Activated naive CD8-positive, alpha-beta T cell treated with anti-CD3 and anti-CD28 coated beads, Interleukin-2, amount 50 U/mL, for 24 hours (primary cell): ENCODE measurements at regions not wholly inside any gene's neighbourhood (a gene's known extent, or its start where the extent isn't known, plus 50 kb on each side); places are given as distances from the start of the nearest gene placed in this dataset.

ENCODE experiments used
- ATAC-seq: fragments of 150-1000 bp; cut with Tn5 transposase; one replicate; pipeline ENCODE4 v1.10.0; 2021
- DNase-seq: peaks from one replicate; pipeline ENCODE4 v3.0.0; 2021
- H3K27ac Mint-ChIP-seq: one replicate; pipeline ENCODE4 v1.8.0; 2021; ENCODE audit warnings: mild to moderate bottlenecking, mixed read lengths
- H3K27me3 Mint-ChIP-seq: one replicate; pipeline ENCODE4 v1.8.0; 2021; ENCODE audit warnings: mixed read lengths
- H3K36me3 Mint-ChIP-seq: one replicate; pipeline ENCODE4 v1.8.0; 2021; ENCODE audit warnings: low read depth, mixed read lengths
- H3K4me1 Mint-ChIP-seq: one replicate; pipeline ENCODE4 v1.8.0; 2021; ENCODE audit warnings: mixed read lengths
- H3K4me3 Mint-ChIP-seq: one replicate; pipeline ENCODE4 v1.8.0; 2021; ENCODE audit warnings: mild to moderate bottlenecking, moderate library complexity, mixed read lengths
- H3K9me3 Mint-ChIP-seq: one replicate; pipeline ENCODE4 v1.8.0; 2021; ENCODE audit warnings: mixed read lengths

DNA sequence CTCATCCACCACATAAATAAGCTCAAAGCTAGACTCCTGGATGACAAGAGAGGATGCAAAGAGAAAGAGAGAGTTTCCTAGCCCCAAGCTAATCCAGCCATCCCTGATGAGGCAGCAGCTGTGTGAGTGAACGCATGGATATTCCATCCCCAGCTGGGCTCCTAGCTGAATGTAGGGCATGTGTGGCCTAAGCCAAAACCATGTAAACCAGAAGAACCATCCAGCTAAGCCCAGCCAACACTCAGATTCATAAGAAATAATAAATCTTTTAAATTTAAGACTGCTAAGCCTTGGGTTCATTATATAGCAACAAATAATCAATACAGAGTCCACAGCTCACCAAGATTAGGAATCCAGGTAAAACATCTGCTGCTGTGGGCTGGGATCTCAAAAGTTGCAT is 94.3 kb downstream of the TNFAIP2 start:
- ATAC-seq (no peak), DNase-seq (no peak)
- no peaks in the 10 kb centered on the region for H3K36me3 Mint-ChIP-seq
- no peak overlapping the region for H3K27ac Mint-ChIP-seq
- H3K4me1 Mint-ChIP-seq: no peaks in the 10 kb centered on the region
- H3K27me3 Mint-ChIP-seq: peaks cover 38% of the 10 kb centered on the region
- H3K4me3 Mint-ChIP-seq: no peak overlapping the region
- H3K9me3 Mint-ChIP-seq: no peaks in the 10 kb centered on the region

- DNase-seq (no peak), ATAC-seq (no peak)
- no peaks in the 10 kb centered on the region for H3K4me1 Mint-ChIP-seq
- no peaks in the 10 kb centered on the region for H3K36me3 Mint-ChIP-seq
- H3K4me3 Mint-ChIP-seq: no peak overlapping the region
- H3K9me3 Mint-ChIP-seq: no peaks in the 10 kb centered on the region
- no peak overlapping the region for H3K27ac Mint-ChIP-seq
- peaks cover 46% of the 10 kb centered on the region for H3K27me3 Mint-ChIP-seq
These were observed 97.1 kb downstream of the TNFAIP2 start for GRCh38 chr14:103220134-103220981.

DNA sequence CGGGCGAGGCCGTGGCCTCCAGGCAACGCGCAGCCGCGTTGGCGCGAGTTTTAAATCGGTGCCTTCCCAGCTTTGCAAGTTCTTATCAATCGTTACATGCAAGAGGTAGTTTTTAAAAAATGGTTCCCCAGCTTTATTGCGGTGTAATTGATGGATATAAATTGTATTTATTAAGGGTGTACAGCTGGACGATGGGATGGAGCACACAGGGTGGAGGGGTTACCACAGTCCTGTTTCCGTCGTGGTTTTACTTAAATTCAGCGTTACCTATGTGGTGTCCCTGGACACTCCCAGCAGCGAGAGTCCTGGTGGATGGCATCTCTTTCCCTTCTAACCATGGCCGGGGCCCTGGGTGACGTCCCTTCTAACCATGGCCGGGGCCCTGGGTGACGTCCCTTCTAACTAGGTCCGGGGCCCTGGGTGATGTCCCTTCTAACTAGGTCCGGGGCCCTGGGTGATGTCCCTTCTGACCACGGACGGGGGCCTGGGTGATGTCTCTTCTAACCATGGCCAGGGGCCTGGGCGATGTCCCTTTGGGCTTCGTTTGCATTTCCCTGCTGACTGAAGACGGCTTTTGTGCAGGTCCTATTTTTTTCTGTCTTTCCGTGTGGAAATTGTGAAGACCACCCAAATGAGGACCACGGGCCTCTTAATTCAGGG is 97.9 kb downstream of the TNFAIP2 start:
- H3K4me3 Mint-ChIP-seq: no peak overlapping the region
- DNase-seq: no peak
- peaks cover 45% of the 10 kb centered on the region for H3K27me3 Mint-ChIP-seq
- H3K4me1 Mint-ChIP-seq: no peaks in the 10 kb centered on the region
- no peak overlapping the region for H3K27ac Mint-ChIP-seq
- no peaks in the 10 kb centered on the region for H3K9me3 Mint-ChIP-seq
- ATAC-seq: peak; percentile 33
- H3K36me3 Mint-ChIP-seq: no peaks in the 10 kb centered on the region

DNA sequence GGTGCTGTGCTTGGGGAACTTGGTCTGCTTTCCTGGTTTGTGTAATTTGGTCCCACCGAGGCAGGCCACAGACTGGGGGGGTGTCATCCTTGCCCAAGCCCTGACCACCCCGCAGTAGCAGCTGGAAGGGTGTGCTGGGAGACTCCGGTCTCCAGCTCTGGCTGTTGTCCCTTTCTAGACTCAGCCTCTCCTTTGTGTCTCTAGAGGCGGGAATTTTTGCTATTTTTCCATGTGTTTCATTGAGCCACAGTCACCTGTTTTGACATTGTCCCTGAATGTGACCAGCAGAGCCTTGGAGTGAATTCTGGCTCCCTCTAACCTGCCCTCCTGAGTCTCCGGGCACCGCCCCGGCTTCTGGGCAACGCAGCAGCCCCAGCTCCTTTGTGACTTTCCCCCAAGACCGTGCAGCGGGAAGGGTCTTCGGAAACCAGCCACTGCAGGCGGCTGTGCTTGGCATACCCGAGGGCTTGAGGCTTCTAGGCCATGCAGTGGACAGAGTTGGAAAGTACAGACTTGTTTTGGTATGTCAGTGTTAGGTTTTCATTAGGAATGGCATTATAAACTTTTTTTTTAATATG is 98.6 kb downstream of the TNFAIP2 start:
- Mint-ChIP-seq H3K4me3 (no peak overlapping the region), H3K27me3 (peaks cover 44% of the 10 kb centered on the region), H3K9me3 (no peaks in the 10 kb centered on the region), H3K27ac (no peak overlapping the region), H3K4me1 (no peaks in the 10 kb centered on the region), H3K36me3 (no peaks in the 10 kb centered on the region)
- DNase-seq (no peak), ATAC-seq (no peak)

DNA sequence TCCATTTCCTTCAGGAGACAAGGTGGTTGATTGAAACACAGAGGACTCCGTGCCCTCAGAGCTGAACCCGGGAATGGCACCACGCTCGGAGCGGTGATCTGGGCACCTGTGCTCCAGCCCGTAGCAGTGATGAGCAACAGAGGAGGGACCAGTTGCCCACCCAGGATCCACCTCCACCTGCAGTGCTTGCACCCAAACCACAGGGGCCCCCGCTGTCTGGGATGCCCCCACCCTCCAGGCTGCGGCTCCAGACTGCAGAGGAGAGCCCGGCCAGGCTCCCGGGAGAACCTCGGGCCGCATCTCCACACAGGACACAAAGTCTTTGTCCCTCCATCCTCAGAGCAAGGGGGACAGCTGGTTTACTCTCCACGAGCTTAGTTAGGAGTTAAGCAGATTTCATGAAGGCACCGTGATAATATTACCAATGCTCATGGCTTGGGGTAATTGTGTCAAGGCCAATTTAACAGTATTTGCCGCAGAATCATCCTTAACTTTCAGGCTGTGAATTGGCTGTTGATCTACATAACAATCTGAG is 100.6 kb downstream of the TNFAIP2 start:
- ATAC-seq (no peak), DNase-seq (no peak)
- Mint-ChIP-seq H3K36me3 (no peaks in the 10 kb centered on the region), H3K9me3 (no peaks in the 10 kb centered on the region), H3K4me1 (no peaks in the 10 kb centered on the region), H3K27me3 (peaks cover 42% of the 10 kb centered on the region), H3K27ac (no peak overlapping the region), H3K4me3 (no peak overlapping the region)

DNA sequence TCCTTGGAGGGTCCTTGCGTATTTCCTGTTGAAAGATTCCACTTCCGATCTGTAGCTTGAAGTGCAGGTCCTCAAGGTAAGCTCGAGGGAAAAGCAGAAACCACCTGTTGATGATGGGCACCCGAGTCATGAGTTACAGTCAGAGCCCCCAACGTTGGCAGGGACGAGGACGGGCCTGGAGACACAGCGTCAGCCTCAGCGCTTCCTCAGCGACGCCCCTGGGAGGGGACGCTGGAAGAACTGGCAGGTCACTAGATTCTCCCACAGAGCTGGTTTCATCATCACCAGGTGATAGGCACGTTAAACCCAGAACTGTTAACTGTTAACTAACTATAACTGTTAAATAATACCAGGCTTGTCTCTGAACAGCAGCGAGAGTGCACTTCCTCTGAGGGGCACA is 101.8 kb downstream of the TNFAIP2 start:
- no peak for DNase-seq
- ATAC-seq: no peak
- Mint-ChIP-seq H3K9me3 (no peaks in the 10 kb centered on the region), H3K4me3 (no peak overlapping the region), H3K36me3 (no peaks in the 10 kb centered on the region), H3K4me1 (no peaks in the 10 kb centered on the region), H3K27me3 (peaks cover 31% of the 10 kb centered on the region), H3K27ac (no peak overlapping the region)

- H3K36me3 Mint-ChIP-seq: no peaks in the 10 kb centered on the region
- DNase-seq (no peak), ATAC-seq (no peak)
- H3K4me1 Mint-ChIP-seq: no peaks in the 10 kb centered on the region
- no peaks in the 10 kb centered on the region for H3K9me3 Mint-ChIP-seq
- H3K27me3 Mint-ChIP-seq: peaks cover 31% of the 10 kb centered on the region
- no peak overlapping the region for H3K4me3 Mint-ChIP-seq
- no peak overlapping the region for H3K27ac Mint-ChIP-seq
These were observed 102.2 kb downstream of the TNFAIP2 start for GRCh38 chr14:103225476-103225875.

DNA sequence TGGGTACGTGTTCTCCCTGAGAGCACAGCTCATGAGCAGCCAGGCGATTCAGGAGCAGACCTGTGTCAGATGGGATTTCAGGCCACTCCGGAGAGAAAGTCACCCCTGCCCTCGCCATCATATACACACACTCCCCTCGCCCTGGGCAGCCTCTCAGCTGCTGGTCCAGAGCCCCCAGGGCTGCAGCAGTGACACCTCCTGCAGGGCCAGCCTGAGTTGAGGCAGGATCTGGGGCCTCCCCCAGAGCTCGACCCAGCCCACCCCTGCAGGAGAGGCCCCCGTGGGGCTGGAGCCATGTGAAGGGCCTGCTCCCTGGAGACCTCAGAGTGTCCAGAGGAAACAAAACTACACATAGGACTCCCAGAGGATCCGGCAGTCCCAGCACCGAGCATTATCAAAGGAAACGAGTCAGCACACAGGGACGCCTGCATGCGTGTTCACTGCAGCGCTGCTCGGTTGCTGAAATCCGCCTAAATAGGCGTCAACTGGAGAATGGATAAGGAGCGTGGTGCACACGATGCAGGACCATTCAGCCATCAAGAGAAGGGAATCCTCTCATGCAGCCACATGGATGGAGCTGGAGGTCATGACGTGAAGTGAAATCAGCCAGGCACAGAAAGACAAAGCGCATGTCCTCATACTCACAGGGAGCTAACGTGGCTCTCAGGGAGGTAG is 104.0 kb downstream of the TNFAIP2 start:
- no peaks in the 10 kb centered on the region for H3K9me3 Mint-ChIP-seq
- no peaks in the 10 kb centered on the region for H3K36me3 Mint-ChIP-seq
- DNase-seq: no peak
- ATAC-seq: no peak
- peaks cover 21% of the 10 kb centered on the region for H3K27me3 Mint-ChIP-seq
- H3K4me1 Mint-ChIP-seq: no peaks in the 10 kb centered on the region
- H3K27ac Mint-ChIP-seq: no peak overlapping the region
- no peak overlapping the region for H3K4me3 Mint-ChIP-seq

- no peak for ATAC-seq
- no peaks in the 10 kb centered on the region for H3K4me1 Mint-ChIP-seq
- H3K27ac Mint-ChIP-seq: no peak overlapping the region
- no peaks in the 10 kb centered on the region for H3K9me3 Mint-ChIP-seq
- no peak overlapping the region for H3K4me3 Mint-ChIP-seq
- H3K27me3 Mint-ChIP-seq: peaks cover 16% of the 10 kb centered on the region
- DNase-seq: no peak
- no peaks in the 10 kb centered on the region for H3K36me3 Mint-ChIP-seq
These were observed 105.0 kb downstream of the TNFAIP2 start for GRCh38 chr14:103228076-103228806.

DNA sequence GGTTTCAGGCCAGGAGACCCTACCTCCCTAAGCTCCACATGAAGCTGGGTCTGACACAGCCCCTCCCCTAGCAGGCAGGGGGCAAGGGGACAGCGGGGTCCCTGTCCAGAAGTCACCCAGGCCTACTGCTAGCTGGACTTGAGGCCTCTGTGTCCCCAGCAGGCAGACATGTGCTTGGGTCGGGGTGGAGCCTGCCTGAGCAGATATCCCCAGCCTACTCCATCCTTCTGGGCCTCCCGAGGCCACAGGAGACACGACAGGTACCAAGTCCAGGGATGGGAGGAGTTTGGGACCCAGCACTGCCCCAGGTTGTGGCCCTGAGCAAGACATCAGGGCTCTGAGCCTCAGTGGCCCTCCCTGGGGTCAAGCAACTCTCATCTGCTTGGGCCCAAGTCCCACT is 105.2 kb upstream of the EIF5 start:
- H3K4me3 Mint-ChIP-seq: no peak overlapping the region
- ATAC-seq (no peak), DNase-seq (no peak)
- no peaks in the 10 kb centered on the region for H3K36me3 Mint-ChIP-seq
- H3K9me3 Mint-ChIP-seq: no peaks in the 10 kb centered on the region
- no peak overlapping the region for H3K27ac Mint-ChIP-seq
- H3K27me3 Mint-ChIP-seq: peaks cover 13% of the 10 kb centered on the region
- no peaks in the 10 kb centered on the region for H3K4me1 Mint-ChIP-seq

DNA sequence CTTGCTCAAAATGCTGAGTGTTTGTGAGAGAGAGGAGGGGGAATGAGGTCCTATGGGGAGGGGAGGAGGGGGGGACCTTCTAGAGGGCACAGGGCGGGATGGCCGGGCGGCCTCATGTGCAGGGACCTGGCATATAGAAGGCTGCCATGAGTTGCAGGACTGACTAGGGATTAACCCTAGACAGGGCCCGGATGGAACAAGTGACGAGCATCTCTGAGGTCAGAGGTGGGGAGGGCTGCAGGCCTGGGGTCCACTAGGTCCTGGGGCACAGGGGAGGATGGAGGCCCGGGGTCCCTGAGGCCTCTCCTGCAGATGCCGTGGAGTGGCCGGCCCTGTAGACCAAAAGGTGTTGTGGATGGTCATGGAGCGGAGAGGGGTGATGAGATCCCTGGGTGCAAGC is 104.0 kb upstream of the EIF5 start:
- Mint-ChIP-seq H3K27ac (no peak overlapping the region), H3K27me3 (peaks cover 16% of the 10 kb centered on the region), H3K9me3 (no peaks in the 10 kb centered on the region), H3K4me3 (no peak overlapping the region), H3K4me1 (no peaks in the 10 kb centered on the region), H3K36me3 (no peaks in the 10 kb centered on the region)
- DNase-seq (no peak), ATAC-seq (no peak)

DNA sequence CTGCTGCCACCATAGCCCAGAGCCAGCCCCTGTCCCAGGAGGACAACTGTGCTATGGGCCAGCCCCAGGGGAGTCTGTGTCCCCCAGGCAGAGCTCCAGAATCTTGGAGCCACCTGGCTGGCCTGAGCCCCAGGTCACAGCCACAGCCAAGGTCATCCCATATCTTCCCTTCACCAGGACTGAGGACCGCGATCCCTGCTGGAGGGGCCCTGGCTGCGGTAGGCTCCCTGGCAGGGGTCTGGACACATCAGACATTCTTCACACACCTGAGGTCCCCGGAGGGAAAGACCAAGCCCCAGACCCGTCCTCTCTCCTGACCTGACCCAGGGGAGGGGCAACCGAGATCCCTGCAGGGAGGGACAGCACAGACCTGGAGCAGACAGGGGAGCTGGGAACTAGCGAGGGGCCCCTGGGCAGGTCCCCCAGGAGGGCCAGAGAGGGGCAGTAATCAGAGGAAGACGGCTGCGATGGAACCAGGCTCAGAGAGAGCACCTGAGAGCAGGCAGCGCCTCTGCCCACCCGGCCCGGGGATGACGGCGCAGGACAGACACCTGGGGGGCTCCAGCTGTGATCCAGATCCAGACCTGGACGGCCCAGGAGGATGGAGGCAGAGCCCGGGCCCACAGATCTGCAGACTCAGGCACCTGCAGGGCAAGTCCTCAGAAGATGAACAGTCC is 103.2 kb upstream of the EIF5 start:
- DNase-seq: no peak
- Mint-ChIP-seq H3K4me1 (no peaks in the 10 kb centered on the region), H3K27ac (no peak overlapping the region), H3K4me3 (no peak overlapping the region), H3K36me3 (no peaks in the 10 kb centered on the region), H3K9me3 (no peaks in the 10 kb centered on the region), H3K27me3 (peaks cover 17% of the 10 kb centered on the region)
- ATAC-seq: no peak

GRCh38 chr14:103231376-103232019 is 102.5 kb upstream of the EIF5 start:
- no peak for ATAC-seq
- H3K36me3 Mint-ChIP-seq: no peaks in the 10 kb centered on the region
- no peak for DNase-seq
- peaks cover 18% of the 10 kb centered on the region for H3K27me3 Mint-ChIP-seq
- H3K9me3 Mint-ChIP-seq: no peaks in the 10 kb centered on the region
- no peak overlapping the region for H3K27ac Mint-ChIP-seq
- H3K4me3 Mint-ChIP-seq: no peak overlapping the region
- H3K4me1 Mint-ChIP-seq: no peaks in the 10 kb centered on the region
